Forelimb muscle (tissue), 1 donor: ENCODE measurements at regions not wholly inside any gene's neighbourhood (a gene's known extent, or its start where the extent isn't known, plus 50 kb on each side); places are given as distances from the start of the nearest gene placed in this dataset.

ENCODE experiments used
- DNase-seq: peaks from one replicate; pipeline ENCODE4 v3.0.0-alpha.2; 2013; ENCODE audit warnings: low read depth

DNA sequence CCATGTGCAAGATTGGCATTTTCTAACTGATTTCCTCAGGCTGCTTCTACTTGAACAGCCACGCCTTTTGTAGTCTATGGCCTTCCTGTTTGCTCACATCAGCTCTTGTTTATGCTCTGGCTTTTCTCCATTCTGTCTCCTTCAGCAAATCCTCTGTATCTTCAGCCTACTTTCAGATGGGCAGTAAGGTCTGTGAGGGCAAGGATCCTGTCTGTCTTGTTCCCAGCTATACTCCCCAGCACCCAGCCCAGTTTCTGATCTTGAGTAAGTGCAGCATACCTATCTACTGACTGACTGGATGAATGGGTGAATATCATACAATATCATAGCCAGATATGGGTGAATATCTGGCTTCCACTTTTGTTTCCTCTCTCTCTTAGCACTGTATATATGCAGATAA lies 438.1 kb downstream of the LMO4 start:
- no peak for DNase-seq

DNA sequence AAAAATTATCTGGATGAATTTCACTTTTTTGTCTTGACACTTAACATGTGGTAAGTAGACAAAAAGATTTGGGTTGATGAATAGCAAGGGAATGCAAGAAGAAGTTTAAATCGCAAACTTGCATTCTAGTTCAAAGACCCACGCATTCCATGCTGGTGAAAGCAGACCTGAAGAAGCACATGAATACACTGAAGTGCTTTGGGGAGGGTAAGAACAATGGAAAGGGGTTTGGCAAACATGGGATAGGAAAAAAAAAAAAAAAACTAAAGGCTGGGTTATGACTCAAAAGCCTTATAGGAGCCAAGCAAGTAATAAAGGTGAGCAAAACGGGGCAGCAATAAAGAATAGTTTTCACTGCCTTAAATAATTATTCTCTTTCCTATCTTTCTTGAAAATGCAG lies 450.2 kb downstream of the LMO4 start:
- no peak for DNase-seq

DNA sequence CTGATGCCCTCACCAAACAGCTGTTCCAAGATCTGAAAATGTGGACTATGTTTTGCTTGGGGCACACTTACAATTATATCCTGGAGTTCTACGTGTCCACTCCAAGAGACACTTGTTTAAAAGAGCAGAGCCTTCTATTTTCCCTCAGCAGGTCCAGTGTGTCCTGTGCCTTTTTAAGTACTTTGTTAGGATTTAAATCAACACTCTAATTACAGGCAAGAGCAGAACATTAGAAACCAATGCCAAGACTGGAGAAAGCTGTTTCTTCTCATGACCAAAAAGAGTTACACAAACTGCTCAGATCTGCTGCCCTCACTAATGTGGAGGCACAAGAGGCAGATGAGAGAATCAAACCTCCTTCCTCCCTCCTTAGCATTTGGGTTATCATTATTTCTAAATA lies 452.9 kb downstream of the LMO4 start:
- no peak for DNase-seq

- DNase-seq, result no peak
Observed at GRCh38 chr1:87783315-87783714, 454.6 kb downstream of the LMO4 start.

GRCh38 chr1:87785386-87785785 lies 456.7 kb downstream of the LMO4 start:
- DNase-seq, result no peak

GRCh38 chr1:87786229-87786628 lies 457.5 kb downstream of the LMO4 start:
- no peak for DNase-seq

GRCh38 chr1:87786861-87787545 lies 458.3 kb downstream of the LMO4 start:
- no peak for DNase-seq

GRCh38 chr1:87787551-87787950 lies 458.9 kb downstream of the LMO4 start:
- no peak for DNase-seq

- DNase-seq, result no peak
Observed at GRCh38 chr1:87790756-87791155, 462.1 kb downstream of the LMO4 start.

- no peak for DNase-seq
Observed at GRCh38 chr1:87791931-87792740, 463.5 kb downstream of the LMO4 start.

DNA sequence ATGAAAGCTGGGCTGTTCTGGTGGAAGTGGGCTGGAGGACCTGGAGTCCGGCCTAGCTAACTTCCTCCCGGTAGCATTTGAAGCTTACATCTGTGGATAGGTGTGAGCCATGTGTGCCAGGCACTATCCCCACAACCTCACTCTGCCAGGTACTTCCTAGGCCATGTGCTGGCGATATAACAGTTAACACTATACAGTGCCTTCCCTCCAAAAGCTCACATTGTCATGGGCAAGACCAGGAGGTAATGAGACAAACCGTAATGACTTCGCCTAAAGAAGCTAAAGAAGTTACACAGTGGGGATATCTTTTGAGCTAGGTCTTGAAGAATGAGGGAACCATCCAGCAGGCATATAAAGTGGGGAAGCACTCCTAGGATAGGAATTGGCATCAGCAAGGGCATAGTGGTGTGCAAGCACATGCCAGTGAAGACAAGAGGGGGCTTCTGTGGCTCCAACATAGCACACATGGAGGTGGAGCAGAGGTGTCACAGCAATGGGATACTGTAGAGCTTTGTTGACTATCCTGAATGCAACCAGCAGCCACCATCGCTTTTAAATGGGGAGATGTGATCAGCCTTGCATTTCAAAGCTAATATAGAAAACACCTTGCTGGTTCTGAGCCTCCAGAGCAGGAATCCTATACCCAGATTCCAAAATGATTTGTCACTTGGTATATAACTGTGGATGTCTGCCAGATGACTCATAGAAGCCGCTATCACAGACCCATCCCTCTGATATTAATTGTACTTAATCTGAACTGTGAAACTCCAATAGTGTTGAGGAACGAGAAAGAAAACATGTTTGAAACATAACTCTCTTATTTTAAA lies 466.3 kb downstream of the LMO4 start:
- DNase-seq, result no peak

GRCh38 chr1:87795615-87796337 lies 467.1 kb downstream of the LMO4 start:
- DNase-seq, result no peak

- no peak for DNase-seq
Observed at GRCh38 chr1:87796471-87796901, 467.8 kb downstream of the LMO4 start.

- no peak for DNase-seq
Observed at GRCh38 chr1:87799451-87799850, 470.8 kb downstream of the LMO4 start.

DNA sequence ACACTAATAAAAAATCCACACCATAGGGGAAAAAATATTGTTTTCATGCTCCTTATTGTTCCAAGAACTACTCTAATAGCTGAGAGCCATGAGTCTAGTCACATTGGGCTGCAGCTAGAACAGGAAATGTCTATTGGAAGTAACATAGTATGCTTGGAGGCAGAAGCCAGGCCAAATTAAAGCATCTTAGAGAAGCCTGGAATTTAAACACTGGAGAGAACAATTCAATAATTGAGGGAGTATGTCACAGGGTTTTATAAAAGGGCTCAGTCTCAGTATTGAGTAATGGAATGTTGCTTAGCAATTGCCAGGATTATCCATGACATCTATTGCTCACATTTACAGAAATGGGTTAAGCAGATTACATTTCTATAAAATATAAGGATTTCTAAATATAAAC lies 471.3 kb downstream of the LMO4 start:
- DNase-seq, result no peak

DNA sequence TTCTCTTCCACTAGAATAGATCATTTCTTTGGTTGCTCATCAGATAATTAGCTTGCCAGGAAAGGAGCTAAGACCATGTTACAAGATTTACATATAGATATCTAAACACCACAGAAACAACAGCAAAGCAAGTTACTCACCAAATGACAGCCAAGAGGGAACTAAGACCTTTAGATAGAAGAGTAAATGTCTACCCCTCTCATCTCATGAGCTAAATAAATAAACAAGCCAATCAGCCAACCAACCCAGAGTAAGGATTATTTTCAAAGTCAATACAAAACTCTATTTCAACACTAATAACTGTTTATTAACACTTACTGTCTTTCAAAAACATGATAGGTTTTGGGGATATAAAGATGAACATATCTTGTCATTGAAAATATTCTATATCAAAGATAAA lies 474.7 kb downstream of the LMO4 start:
- no peak for DNase-seq

DNA sequence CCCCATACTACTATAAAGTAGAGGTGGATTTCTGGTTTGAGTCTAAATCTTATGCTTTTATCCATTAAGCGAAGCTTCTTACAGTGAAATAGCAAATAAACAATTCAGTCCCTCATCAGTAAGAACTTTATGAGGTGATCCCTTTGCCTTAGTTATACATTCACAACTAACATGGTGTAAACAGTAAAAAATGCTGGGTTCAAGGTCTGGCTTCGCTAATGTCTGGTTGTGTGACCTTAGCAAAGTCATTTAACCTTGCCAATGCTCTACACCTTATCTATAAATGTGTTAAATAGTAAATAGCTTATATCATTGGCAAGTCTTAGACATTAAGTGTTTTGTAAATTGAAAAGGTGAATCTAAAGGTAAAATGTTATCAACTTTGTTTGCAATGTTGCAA lies 475.4 kb downstream of the LMO4 start:
- no peak for DNase-seq

DNA sequence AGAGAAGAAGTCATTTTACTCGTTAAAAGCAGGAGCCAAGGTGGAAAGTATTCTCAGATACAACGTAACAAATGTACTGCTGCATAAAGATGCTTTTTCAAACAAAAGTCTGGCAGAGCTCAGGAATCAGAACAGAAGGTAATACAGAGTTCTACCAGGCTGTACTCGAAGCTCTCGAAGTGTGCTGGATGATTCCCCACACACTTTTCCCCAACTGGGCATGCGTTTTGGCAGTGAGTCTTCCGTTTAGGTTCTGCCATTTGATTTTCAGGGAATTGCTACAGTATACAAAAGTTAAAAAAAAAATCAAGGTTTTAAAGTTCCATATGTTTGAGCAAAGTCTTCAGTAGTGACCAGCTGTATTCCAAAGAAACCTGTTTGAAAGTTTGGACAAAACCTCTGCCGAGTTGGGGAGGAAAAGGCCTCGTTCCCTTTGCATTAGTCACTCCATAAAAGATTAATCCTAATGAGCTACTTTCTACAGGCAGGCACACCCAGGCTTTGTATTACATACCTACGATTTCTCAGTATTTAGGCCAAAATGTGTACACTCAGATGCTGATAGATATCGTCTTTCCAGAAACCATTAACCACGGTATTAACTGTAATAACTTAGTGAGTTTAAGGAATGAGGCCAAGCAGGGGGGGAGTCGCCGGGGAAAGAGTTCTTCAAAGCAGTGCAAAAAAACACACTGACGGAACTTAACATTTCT lies 477.1 kb downstream of the LMO4 start:
- DNase-seq, result no peak

DNA sequence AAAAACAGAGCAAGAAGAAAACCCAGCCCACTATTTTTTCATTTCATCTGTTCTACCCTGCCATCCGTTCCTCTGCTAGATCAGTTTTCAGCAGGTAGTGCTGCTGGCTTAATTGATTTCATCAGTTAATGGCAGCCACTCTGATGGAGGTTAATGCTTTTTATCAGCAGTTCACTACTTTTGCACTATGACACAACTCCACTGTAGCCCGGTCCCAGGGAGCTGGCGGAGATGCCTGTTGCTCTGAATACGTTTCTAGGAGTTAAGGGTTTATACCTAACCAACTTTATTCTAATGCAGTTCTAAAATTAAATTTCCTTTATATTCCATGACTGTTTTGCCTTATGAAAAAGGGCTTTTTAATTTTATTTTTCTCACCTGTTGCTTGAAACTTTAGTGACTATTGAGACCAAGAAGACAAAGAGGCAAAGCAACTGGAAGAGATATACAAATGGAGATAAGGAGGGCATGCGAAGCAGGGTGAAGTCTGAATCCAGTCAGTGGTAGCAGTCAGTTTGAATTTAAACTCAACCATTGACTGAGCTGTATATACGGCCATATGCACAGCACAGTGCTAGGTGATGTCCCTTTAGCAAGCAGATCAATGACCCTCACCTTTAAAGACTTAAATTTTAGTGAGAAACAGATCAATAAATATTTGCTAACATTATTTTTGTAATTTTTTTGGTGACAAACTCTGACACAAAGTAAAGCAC lies 477.9 kb downstream of the LMO4 start:
- no peak for DNase-seq

GRCh38 chr1:87810166-87810565 lies 481.5 kb downstream of the LMO4 start:
- no peak for DNase-seq
